Hepatocyte (in vitro differentiated cells): ENCODE measurements at regions not wholly inside any gene's neighbourhood (a gene's known extent, or its start where the extent isn't known, plus 50 kb on each side); places are given as distances from the start of the nearest gene placed in this dataset.

Source experiments
- CTCF ChIP-seq: fragments of 200-600 bp; sonication (generic); IDR thresholded peaks from 2 replicates; pipeline ENCODE4 v1.5.1; 2016; ENCODE audit warnings: antibody characterized with exemption, mild to moderate bottlenecking; ENCODE audit not compliant: poor library complexity
- EZH2phosphoT487 ChIP-seq: fragments of 200-600 bp; sonication (generic); IDR thresholded peaks from one replicate; pipeline ENCODE4 v1.6.1; 2018; ENCODE audit warnings: antibody characterized with exemption, mild to moderate bottlenecking, low read depth, moderate library complexity; ENCODE audit not compliant: unreplicated experiment, severe bottlenecking

- no peak for TF ChIP-seq CTCF
- no peak for TF ChIP-seq EZH2phosphoT487
Measured at GRCh38 chr18:60693426-60693825, 320.9 kb upstream of the MC4R start.
